Renal cortex interstitium (tissue), 11 donors: ENCODE measurements at regions not wholly inside any gene's neighbourhood (a gene's known extent, or its start where the extent isn't known, plus 50 kb on each side); places are given as distances from the start of the nearest gene placed in this dataset.

Source experiments
- DNase-seq, 11 donors: peaks; one replicate each; pipeline ENCODE4 v3.0.0-alpha.2; 2013; ENCODE audit warnings: low read depth in 9 of 11, low spot score in 4 of 11; ENCODE audit errors: extremely low read depth in 1 of 11

DNA sequence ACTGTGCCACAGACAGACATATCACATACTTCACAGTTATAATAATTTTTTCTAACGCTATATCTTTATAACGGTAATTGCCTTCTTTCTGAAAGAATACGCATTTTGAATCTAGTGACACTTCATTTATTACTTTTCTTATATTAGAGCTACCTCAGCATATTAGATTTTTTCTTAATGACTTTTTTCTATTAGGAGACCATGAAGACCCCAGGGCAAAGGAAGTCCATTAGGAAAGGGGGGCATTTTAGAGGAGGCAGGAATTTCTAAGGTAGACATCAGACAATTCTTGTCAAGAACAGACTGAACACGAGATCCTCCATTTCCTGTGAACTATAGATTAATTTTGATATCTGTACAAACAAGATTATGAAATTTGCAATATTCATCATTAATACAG lies 90.5 kb upstream of the NSMCE3 start:
- DNase-seq = no peak

DNA sequence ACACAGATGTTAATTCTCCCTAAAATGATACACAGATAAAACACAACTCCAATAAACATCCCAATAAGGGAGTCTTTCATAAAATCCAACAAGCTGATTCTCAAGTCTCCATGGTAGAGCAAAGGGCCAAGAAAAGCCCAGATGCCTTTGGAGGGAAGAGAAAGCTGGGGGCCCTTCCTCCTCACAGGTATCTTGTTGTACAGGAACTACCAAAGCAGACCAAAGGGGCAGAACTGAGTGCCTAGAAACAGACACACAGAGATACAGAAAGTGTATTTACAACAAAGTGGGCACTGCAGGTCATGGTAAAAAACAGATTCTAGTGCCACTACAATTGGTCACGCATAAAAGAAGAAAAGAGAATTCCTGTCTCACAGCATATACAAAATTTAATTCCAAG lies 87.2 kb upstream of the NSMCE3 start:
- no peak for DNase-seq

DNA sequence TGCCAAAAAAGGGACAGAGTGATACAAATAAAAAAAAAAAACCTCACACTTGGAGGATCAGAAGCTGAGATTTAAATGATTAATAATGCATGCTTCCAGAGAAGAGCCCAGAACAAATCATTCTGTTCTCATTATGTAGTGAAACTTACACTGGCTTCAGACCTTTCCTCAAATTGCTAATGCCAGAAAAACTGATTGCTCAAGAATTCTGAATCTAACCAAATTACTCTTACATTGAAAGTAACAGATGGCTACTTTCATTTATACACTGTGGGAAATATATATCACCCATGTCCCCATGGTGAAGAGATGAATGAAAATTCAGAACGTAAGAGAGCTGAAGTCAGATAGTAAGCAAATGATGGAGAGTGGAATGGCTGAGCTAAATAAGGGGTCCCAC lies 85.9 kb upstream of the NSMCE3 start:
- DNase-seq = no peak

- no peak for DNase-seq
These were observed 82.8 kb upstream of the NSMCE3 start for GRCh38 chr15:29352402-29352801.

GRCh38 chr15:29349196-29349595 lies 79.6 kb upstream of the NSMCE3 start:
- DNase-seq = no peak

- DNase-seq = peak in 5 of 11 donors; percentile 12 to 39 (median 29)
These were observed 78.8 kb upstream of the NSMCE3 start for GRCh38 chr15:29348336-29348914.

DNA sequence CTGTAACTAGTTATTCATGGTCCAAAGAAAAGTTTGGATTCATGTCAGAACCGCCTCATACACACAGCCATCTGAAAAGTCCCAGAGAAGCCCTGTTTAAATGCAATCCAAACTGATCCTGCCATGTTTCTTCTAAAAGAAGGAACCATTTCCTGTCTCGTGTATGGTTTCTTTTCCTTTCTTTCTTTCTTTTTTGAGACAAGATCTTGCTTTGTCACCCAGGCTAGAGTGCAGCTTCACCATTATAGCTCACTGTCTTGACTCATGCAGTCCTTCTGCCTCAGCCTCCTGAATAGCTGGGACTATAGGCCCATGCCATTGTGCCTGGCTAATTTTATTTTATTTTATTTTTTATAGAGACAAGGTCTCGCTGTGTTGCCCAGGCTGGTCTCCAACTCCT lies 77.4 kb upstream of the NSMCE3 start:
- no peak for DNase-seq

DNA sequence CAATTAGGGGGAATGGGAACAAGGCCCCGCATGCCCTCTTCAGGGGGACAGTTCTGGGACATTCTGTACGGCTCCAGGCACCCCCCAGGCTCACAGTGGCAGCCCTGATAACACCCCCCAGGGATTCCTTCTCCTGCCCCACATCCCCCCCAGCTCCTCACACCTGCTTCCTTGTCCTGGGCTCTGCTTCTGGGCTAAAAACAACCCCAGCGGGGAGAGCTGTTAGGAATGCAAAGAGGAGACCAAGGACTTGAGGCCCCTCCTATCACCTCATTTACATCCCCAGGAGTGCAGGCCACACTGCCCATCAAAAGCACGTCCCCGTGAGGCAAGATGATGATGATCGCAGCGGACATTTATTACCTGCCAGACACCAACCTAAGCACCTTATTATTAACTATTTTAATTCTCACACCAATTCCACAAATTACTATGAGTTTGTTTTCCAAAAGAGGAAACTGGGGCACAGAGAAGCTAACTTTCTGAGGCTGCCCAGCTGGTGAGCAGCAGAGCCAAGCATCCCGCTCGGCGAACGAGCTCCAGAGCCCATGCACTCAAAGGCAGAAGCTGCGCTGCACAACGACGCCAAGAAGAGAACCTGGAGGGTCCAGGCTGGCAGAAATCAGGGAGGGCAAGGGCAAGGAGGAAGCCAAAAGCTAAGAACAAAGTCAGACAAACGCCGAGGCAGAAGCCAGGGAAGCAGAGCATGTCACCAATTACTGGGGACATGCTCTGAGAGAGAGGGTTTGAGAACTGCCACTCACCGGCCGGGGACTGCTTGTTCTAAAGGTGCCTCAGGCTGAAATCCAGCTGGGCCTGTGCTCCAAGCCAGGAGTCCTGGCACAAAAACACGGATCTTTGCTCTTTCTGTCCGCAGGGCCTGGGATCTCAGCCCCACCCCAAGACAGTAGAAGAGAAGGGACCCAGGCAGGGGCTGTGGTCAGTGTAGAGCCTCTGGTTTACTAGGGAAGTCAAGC lies 76.2 kb upstream of the NSMCE3 start:
- DNase-seq = no peak

DNA sequence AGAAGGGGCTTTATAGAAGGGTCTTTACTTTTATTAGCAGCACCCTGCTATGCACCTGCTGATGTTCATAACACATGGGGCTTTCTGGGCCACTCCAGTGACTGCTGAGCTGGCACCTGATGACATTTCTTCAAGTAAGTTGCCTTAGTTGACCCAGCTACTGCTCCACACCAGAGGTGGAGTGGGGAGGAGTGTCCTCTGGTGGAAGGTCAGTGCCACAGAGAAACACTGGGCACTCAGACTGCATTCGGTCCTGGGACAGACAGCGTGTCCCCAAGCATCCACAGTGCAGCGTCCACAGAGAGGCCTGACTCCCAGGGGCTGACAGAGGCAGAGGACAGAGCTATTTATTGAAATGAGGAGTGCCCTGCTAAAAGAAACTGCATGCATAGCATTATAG lies 74.9 kb upstream of the NSMCE3 start:
- no peak for DNase-seq

- no peak for DNase-seq
These were observed 73.6 kb upstream of the NSMCE3 start for GRCh38 chr15:29343229-29343628.

- no peak for DNase-seq
These were observed 72.6 kb upstream of the NSMCE3 start for GRCh38 chr15:29342201-29342600.

DNA sequence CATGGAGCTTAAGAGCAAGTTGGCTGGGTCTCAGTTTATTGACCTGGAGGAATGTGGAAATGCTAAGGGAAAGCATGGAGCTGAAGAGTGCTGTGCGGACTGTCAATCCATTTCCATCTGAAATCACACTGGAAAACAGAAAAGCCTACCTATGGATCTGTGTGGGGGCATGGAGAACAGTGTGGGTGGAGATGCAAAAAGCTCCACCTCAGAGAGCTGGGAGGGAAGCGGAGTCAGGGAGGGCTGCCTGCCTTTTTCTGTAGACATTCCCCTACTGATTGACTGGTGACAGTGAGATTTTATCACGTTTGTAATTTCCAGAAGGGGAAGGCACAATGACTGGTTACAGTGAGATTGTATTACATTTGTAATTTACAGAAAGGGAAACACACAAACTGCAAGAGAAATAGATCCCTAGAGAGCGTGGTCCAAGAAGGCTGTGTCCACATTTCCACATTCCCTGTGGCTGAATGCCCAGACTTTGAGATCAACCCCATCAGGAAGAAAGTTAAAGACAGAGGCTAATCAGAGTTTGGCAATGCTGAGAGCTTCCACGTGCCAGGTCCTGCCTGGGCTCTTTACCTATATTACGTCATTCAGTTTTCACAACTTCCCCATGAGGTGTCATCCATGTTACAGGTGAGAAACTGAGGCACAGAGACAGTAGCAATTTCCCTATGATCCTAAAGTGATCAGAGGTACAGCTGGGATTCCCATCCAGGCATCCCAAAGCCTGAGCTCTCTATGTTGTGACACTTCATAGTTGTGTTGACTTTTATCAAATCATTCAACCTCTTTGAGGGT lies 67.7 kb upstream of the NSMCE3 start:
- DNase-seq = peak in 1 of 11 donors; percentile 17

- DNase-seq = no peak
These were observed 64.9 kb upstream of the NSMCE3 start for GRCh38 chr15:29334544-29334943.

DNA sequence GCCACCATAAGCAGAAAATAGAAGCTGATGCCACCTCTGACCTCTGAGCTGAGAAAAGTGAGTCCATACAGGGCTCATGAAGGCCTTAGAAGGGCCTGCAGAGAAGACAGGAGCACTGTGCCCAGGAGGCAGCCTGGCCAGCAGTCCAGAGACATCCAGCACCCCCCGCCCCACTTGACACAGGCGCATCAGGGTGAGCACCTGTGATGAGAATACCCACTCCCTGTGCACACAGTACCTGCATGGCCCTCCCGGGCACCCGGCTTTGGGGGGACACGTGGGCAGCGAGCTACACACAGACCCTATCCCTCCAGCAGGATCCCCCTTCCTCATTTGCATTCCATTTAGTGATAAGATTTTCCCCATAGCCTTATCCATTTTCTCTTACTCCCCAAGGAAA lies 63.6 kb upstream of the NSMCE3 start:
- no peak for DNase-seq

DNA sequence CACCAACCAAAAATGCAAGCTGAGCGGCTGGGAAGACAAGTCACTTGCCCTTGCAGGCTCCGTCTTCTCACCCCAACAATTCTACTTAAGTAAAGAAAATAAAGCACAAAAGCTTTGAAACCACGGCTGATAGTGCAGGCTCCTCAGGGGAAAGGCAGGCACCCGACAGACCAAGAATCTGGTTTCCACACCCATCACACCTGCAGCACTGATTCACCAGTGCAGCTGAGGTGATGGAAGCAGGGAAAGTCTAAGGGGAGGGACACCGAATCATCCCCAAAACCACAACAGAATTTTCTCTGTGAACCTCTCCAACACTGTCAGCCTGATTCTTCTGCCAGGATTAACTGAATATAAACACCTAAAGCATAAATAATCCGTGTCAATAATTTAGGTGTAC lies 62.0 kb upstream of the NSMCE3 start:
- DNase-seq = no peak

- DNase-seq = no peak
These were observed 61.4 kb upstream of the NSMCE3 start for GRCh38 chr15:29331071-29331470.

DNA sequence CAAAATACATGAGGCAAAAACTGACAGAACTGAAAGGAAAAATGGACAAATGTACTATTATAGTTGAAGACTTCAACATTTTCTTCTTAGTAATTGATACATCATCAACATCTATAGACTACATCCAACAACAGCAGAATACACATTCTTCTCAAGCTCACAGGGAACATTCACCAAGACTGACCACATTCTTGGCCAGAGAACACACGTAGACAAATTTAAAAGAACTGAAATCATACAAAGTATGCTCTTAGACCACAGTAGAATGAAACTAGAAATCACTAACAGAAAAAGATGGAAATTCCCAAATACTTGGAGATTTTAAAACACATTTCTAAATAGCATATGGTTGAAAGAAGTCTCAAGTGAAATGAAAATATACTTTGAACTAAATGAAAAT lies 55.1 kb upstream of the NSMCE3 start:
- no peak for DNase-seq

- no peak for DNase-seq
These were observed 53.9 kb upstream of the NSMCE3 start for GRCh38 chr15:29323557-29323956.

- no peak for DNase-seq
These were observed 52.8 kb upstream of the NSMCE3 start for GRCh38 chr15:29322415-29322814.

- DNase-seq = no peak
These were observed 50.8 kb upstream of the NSMCE3 start for GRCh38 chr15:29320420-29320819.
